Transverse colon (tissue), 3 donors: ENCODE measurements at regions not wholly inside any gene's neighbourhood (a gene's known extent, or its start where the extent isn't known, plus 50 kb on each side); places are given as distances from the start of the nearest gene placed in this dataset.

Experiments used
- EP300 ChIP-seq: sonication (generic); formaldehyde crosslinking; IDR thresholded peaks from one replicate; pipeline ENCODE4 v1.6.1; 2017; ENCODE audit warnings: antibody characterized with exemption, low read depth
- TF ChIP-seq, protein P1 (sequence below), 5 experiments: fragments of 200-600 bp in 3 of 5; fragments of 450-650 bp in 2 of 5; sonication (generic) in 3 of 5; IDR thresholded peaks; 1 replicate in 2 of 5; 2 replicates in 3 of 5; pipeline ENCODE4 v1.5.1; 2016 to 2017; ENCODE audit warnings: antibody characterized with exemption in 5 of 5, inconsistent platforms in 3 of 5, mild to moderate bottlenecking in 2 of 5, moderate library complexity in 1 of 5

DNA sequence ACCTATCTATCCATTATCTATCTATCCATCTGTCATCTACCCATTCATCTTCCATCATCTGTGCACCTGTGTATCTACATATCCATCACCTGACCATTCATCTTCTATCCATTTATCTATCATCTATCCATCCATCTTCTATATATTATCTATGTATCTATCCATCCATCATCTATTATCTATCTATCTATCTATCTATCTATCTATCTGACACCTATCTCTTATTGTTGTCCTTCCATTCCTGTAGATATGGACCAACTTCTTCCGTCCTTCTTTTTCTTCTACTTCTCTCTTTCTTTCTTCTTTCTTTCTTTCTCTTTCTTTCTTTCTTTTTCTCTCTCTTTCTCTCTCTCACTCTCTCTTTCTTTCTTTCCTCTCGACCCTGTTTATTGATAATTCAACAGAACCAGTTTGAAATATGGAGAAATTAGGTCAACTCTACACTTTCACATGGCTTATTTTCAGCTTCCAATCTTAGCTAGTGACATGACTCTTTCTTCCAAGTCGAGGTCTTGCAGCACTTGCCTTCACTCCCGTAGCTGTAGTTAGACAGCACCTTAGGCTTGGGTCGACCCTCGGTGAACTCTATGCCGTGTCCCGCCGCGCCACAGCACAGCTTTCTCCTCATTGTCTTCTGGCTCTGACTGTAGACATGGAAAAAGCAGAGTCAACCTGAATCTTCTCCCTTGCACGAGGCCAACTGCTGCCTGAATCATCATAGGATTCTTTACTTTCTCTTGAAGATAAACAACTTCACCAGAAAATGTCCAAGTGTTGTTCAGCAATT, 110.4 kb upstream of the EXOC2 start:
- TF ChIP-seq EP300: no peak
- TF ChIP-seq, protein P1, sequence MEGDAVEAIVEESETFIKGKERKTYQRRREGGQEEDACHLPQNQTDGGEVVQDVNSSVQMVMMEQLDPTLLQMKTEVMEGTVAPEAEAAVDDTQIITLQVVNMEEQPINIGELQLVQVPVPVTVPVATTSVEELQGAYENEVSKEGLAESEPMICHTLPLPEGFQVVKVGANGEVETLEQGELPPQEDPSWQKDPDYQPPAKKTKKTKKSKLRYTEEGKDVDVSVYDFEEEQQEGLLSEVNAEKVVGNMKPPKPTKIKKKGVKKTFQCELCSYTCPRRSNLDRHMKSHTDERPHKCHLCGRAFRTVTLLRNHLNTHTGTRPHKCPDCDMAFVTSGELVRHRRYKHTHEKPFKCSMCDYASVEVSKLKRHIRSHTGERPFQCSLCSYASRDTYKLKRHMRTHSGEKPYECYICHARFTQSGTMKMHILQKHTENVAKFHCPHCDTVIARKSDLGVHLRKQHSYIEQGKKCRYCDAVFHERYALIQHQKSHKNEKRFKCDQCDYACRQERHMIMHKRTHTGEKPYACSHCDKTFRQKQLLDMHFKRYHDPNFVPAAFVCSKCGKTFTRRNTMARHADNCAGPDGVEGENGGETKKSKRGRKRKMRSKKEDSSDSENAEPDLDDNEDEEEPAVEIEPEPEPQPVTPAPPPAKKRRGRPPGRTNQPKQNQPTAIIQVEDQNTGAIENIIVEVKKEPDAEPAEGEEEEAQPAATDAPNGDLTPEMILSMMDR (IDR thresholded peaks at IDR 0.05): no peak
